DOHH2 (cell line): ENCODE measurements at regions not wholly inside any gene's neighbourhood (a gene's known extent, or its start where the extent isn't known, plus 50 kb on each side); places are given as distances from the start of the nearest gene placed in this dataset.

Source experiments
- H3F3A ChIP-seq: fragments of 200-600 bp; sonication (generic), shearing (Covaris generic); 2 replicates; pipeline ENCODE4 v1.6.0; 2016; ENCODE audit warnings: antibody characterized with exemption, mild to moderate bottlenecking; ENCODE audit not compliant: control insufficient read depth, insufficient read depth
- H3K27ac ChIP-seq: fragments of 200-600 bp; sonication (generic); 2 replicates; pipeline ENCODE4 v1.5.1; 2014; ENCODE audit warnings: low read depth, mild to moderate bottlenecking, low read length, moderate library complexity
- H3K27me3 ChIP-seq: fragments of 200-600 bp; sonication (generic); 2 replicates; pipeline ENCODE4 v1.6.1; 2014; ENCODE audit warnings: mild to moderate bottlenecking, low read length, mixed read lengths; ENCODE audit not compliant: control insufficient read depth
- H3K36me3 ChIP-seq: fragments of 200-600 bp; sonication (generic); 2 replicates; pipeline ENCODE4 v1.6.1; 2014; ENCODE audit warnings: mild to moderate bottlenecking, low read length, moderate library complexity, mixed read lengths; ENCODE audit not compliant: control insufficient read depth
- H3K4me1 ChIP-seq: fragments of 200-600 bp; sonication (generic); 2 replicates; pipeline ENCODE4 v1.6.1; 2014; ENCODE audit warnings: mild to moderate bottlenecking, low read length, mixed read lengths; ENCODE audit not compliant: control insufficient read depth
- H3K4me2 ChIP-seq: fragments of 200-600 bp; sonication (generic); 2 replicates; pipeline ENCODE4 v1.6.0; 2014; ENCODE audit warnings: mild to moderate bottlenecking, low read length, moderate library complexity
- H3K4me3 ChIP-seq: fragments of 200-600 bp; sonication (generic); 2 replicates; pipeline ENCODE4 v1.5.1; 2014; ENCODE audit warnings: mild to moderate bottlenecking, low read length, mixed read lengths
- H3K79me2 ChIP-seq: fragments of 200-600 bp; sonication (generic); 2 replicates; pipeline ENCODE4 v1.6.1; 2014; ENCODE audit warnings: mild to moderate bottlenecking, low read length, mixed read lengths; ENCODE audit not compliant: control insufficient read depth
- H3K9me2 ChIP-seq: fragments of 200-600 bp; sonication (generic); replicated peaks from 2 replicates; pipeline ENCODE4 v1.6.1; 2014; ENCODE audit warnings: mild to moderate bottlenecking, low read length, mixed read lengths; ENCODE audit not compliant: control insufficient read depth
- H3K9me3 ChIP-seq: fragments of 200-600 bp; sonication (generic); 2 replicates; pipeline ENCODE4 v1.6.1; 2014; ENCODE audit warnings: antibody characterized with exemption, low read length, mixed read lengths; ENCODE audit not compliant: control insufficient read depth, insufficient read depth
- H4K20me1 ChIP-seq: fragments of 200-600 bp; sonication (generic); 2 replicates; pipeline ENCODE4 v1.6.0; 2014; ENCODE audit warnings: low read depth, mild to moderate bottlenecking, antibody characterized with exemption, low read length, moderate library complexity; ENCODE audit not compliant: control insufficient read depth, insufficient read depth
- EZH2phosphoT487 ChIP-seq: fragments of 200-600 bp; sonication (generic); IDR thresholded peaks from 2 replicates; pipeline ENCODE4 v1.6.1; 2017; ENCODE audit warnings: borderline replicate concordance, mild to moderate bottlenecking, antibody characterized with exemption, low read length, moderate library complexity, mixed read lengths
- TF ChIP-seq, protein P1 (sequence below): fragments of 200-600 bp; sonication (generic); IDR thresholded peaks from one replicate; pipeline ENCODE4 v1.5.1; 2014; ENCODE audit warnings: antibody characterized with exemption, mild to moderate bottlenecking, low read depth, low read length; ENCODE audit not compliant: poor library complexity, severe bottlenecking

DNA sequence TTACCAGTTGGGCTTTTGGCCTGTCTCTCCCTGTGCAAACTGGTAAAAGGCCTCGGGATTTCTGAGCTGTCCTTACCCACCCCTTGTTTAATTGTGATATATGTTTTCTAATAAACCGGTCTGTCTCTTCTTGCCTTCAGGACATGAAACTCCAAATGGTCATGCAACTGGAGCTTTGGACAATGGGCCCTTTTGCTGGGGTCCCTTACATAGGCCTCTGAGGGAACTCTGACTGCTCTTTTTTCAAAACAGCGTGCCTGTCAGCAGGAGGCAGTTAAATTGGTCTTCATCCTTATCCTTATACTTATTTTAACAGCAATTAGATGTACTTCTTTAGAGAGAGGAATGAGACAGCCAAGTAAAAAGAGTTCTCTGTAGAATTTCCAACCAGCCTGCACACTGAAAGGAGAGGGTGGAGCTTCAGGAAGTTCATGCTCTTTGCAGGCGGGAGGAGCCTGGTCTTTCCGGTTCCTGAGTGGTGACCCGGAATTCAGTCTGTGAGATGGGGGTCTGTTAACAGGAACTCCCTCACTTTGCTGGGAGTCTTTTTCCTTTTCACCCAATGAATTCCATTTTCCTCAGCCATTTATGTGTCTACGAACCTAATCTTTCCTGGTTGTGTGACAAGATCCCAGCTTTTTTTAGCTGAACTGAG lies 299.6 kb upstream of the GJE1 start:
- H3K36me3 ChIP-seq: no peaks in the 10 kb centered on the region
- no peaks in the 10 kb centered on the region for H3K79me2 ChIP-seq
- H3K9me2 ChIP-seq: no peaks in the 10 kb centered on the region
- no peak overlapping the region for H3K27ac ChIP-seq
- H3F3A ChIP-seq: no peaks in the 10 kb centered on the region
- H3K9me3 ChIP-seq: no peaks in the 10 kb centered on the region
- no peak overlapping the region for H3K4me2 ChIP-seq
- no peaks in the 10 kb centered on the region for H3K4me1 ChIP-seq
- no peaks in the 10 kb centered on the region for H3K27me3 ChIP-seq
- no peaks in the 10 kb centered on the region for H4K20me1 ChIP-seq
- H3K4me3 ChIP-seq: no peak overlapping the region
- TF ChIP-seq EZH2phosphoT487: no peak
- TF ChIP-seq, protein P1, sequence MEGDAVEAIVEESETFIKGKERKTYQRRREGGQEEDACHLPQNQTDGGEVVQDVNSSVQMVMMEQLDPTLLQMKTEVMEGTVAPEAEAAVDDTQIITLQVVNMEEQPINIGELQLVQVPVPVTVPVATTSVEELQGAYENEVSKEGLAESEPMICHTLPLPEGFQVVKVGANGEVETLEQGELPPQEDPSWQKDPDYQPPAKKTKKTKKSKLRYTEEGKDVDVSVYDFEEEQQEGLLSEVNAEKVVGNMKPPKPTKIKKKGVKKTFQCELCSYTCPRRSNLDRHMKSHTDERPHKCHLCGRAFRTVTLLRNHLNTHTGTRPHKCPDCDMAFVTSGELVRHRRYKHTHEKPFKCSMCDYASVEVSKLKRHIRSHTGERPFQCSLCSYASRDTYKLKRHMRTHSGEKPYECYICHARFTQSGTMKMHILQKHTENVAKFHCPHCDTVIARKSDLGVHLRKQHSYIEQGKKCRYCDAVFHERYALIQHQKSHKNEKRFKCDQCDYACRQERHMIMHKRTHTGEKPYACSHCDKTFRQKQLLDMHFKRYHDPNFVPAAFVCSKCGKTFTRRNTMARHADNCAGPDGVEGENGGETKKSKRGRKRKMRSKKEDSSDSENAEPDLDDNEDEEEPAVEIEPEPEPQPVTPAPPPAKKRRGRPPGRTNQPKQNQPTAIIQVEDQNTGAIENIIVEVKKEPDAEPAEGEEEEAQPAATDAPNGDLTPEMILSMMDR: no peak

DNA sequence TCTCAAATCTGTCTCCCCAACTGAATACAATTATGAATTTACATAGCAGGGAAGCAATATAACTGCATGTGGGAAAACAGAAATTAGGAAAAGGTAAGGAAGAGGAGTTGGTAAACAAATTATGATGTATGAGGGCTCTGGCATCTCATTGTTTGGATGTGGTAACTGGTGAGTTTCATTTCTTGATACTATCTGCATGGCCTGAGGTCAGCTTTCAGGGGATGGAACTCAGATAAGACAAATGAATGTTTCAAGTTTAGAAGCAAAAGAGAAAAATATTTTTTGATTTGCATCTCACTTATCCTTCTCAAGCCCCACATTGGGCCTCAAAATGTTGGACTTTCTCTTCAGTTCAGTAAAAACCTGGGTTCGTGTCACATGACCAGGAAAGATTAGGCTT lies 302.2 kb upstream of the GJE1 start:
- Histone ChIP-seq H3K27me3 (no peaks in the 10 kb centered on the region), H3K4me3 (no peak overlapping the region), H3K4me2 (no peak overlapping the region), H3K36me3 (no peaks in the 10 kb centered on the region), H3K9me2 (no peaks in the 10 kb centered on the region), H3K9me3 (no peaks in the 10 kb centered on the region), H3K27ac (no peak overlapping the region), H3F3A (no peaks in the 10 kb centered on the region), H3K4me1 (no peaks in the 10 kb centered on the region), H4K20me1 (no peaks in the 10 kb centered on the region), H3K79me2 (no peaks in the 10 kb centered on the region)
- no peak for TF ChIP-seq EZH2phosphoT487
- TF ChIP-seq, protein P1: no peak

DNA sequence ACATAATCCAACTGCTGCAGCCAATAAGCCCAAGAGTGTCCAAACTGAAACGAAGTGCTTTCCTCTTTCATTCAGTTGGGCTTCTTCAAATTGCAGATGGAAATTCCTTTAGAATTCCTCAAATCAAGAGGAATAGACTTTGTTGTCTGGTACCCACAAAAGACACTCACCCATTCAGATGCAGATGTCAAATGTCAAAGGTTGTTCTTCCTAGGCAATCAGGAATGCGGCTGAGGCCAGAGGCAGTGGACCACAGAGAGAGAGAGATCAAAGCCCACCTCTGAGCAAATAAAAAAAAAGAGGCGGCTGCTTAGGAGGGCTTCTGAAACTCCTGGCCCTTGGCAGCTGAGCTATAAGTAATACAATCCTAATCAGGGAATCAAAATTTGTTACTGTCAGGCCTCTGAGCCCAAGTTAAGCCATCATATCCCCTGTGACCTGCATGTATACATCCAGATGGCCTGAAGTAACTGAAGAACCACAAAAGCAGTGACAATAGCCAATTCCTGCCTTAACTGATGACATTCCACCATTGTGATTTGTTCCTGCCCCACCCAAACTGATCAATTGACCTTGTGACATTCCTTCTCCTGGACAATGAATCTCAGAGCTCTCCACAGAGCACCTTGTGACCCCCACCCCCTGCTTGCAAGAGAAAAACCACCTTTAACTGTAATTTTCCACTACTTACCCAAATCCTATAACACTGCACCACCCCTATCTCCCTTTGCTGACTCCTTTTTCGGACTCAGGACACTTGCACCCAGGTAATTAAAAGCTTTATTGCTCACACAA lies 303.0 kb upstream of the GJE1 start:
- H3K79me2 ChIP-seq: no peaks in the 10 kb centered on the region
- H3F3A ChIP-seq: no peaks in the 10 kb centered on the region
- H3K9me3 ChIP-seq: no peaks in the 10 kb centered on the region
- H3K36me3 ChIP-seq: no peaks in the 10 kb centered on the region
- no peaks in the 10 kb centered on the region for H3K9me2 ChIP-seq
- H3K4me3 ChIP-seq: no peak overlapping the region
- H4K20me1 ChIP-seq: no peaks in the 10 kb centered on the region
- no peak overlapping the region for H3K27ac ChIP-seq
- TF ChIP-seq EZH2phosphoT487: no peak
- TF ChIP-seq, protein P1: no peak
- H3K4me2 ChIP-seq: no peak overlapping the region
- no peaks in the 10 kb centered on the region for H3K27me3 ChIP-seq
- H3K4me1 ChIP-seq: no peaks in the 10 kb centered on the region
